AG09309 (cell line): ENCODE measurements at regions not wholly inside any gene's neighbourhood (a gene's known extent, or its start where the extent isn't known, plus 50 kb on each side); places are given as distances from the start of the nearest gene placed in this dataset.
"Not testable (repeated sequence)": the region's sequence is repeated elsewhere in the genome, so short reads cannot be mapped to it uniquely, and the experiment has no call there.

Experiments used
- DNase-seq: peaks from one replicate; pipeline ENCODE4 v3.0.0-alpha.2; 2010; ENCODE audit warnings: low read depth
- H3K4me3 ChIP-seq: 2 replicates; pipeline ENCODE4 v1.5.1; 2011; ENCODE audit warnings: mild to moderate bottlenecking, low read depth, low read length, moderate library complexity; ENCODE audit not compliant: control insufficient read depth
- TF ChIP-seq, protein P1 (sequence below): IDR thresholded peaks from 2 replicates; pipeline ENCODE4 v1.5.1; 2011; ENCODE audit warnings: mild to moderate bottlenecking, low read depth, low read length, inconsistent platforms; ENCODE audit not compliant: insufficient read depth, control insufficient read depth; ENCODE audit errors: missing control alignments

DNA sequence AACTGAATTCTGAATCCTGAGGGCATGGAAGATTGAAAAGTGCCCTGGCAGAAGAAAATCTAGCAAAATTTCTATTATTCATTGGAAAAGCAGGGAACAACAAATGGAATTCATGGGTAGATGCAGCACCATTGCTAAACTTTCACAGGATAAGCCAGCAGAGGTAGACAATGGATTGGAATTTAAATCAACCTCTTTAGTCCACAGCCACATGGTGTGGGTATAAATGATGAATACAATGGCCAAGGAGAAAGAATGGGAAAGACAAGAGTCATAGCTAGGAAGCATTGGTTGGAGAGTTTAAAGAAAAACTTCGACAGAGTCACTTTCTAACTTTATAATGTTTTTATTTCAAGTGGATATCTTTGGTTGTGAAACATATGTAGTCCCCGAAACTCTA, 332.8 kb upstream of the PUDP start:
- H3K4me3 ChIP-seq = no peak overlapping the region
- TF ChIP-seq, protein P1, sequence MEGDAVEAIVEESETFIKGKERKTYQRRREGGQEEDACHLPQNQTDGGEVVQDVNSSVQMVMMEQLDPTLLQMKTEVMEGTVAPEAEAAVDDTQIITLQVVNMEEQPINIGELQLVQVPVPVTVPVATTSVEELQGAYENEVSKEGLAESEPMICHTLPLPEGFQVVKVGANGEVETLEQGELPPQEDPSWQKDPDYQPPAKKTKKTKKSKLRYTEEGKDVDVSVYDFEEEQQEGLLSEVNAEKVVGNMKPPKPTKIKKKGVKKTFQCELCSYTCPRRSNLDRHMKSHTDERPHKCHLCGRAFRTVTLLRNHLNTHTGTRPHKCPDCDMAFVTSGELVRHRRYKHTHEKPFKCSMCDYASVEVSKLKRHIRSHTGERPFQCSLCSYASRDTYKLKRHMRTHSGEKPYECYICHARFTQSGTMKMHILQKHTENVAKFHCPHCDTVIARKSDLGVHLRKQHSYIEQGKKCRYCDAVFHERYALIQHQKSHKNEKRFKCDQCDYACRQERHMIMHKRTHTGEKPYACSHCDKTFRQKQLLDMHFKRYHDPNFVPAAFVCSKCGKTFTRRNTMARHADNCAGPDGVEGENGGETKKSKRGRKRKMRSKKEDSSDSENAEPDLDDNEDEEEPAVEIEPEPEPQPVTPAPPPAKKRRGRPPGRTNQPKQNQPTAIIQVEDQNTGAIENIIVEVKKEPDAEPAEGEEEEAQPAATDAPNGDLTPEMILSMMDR = no peak

GRCh38 chrX:7462110-7462509, 314.2 kb upstream of the PUDP start:
- TF ChIP-seq, protein P1 = no peak
- H3K4me3 ChIP-seq = no peak overlapping the region
- DNase-seq = no peak

More for the DNA sequence above, 332.8 kb upstream of the PUDP start:
- DNase-seq = no peak

- not testable (repeated sequence) for DNase-seq, H3K4me3 ChIP-seq
These were observed 313.1 kb upstream of the PUDP start for GRCh38 chrX:7461051-7461450.

DNA sequence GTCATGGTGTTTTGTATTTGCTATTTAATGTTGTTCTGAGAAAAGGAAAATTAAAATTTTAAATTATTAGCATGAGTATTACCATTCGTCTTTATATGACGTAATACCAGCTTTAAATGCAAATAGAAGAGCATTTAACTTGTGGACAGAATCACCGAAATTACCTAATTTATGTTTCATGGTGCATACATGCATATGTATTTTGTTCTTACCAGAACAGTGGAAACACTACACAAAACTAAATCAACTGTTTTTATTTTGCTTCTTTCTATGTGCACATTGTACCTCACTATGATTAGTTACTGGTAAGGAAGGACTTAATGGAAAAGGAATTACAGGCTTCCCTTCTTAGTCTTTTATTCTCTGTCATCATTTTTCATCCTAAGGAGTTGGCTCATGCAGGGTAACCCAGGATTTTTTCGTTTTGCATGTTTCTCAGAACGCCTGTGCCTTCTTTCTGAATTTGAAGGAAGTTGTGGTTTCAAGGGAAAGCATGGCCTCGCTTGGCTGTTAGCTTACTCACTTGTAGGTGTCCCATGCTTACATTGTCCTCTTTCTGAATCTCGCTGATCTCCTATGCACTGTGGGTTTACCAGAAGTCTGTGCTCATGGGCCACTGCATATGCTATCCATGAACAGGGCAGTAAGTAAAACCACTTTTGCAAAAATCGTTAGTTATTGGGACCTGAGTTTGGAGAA, 300.0 kb upstream of the PUDP start:
- TF ChIP-seq, protein P1 = no peak
- H3K4me3 ChIP-seq = no peak overlapping the region
- no peak for DNase-seq

- no peak for DNase-seq
- H3K4me3 ChIP-seq = no peak overlapping the region
- TF ChIP-seq, protein P1 = no peak
These were observed 298.9 kb upstream of the PUDP start for GRCh38 chrX:7446815-7447214.

GRCh38 chrX:7444967-7445366, 297.0 kb upstream of the PUDP start:
- TF ChIP-seq, protein P1 = no peak
- no peak overlapping the region for H3K4me3 ChIP-seq
- DNase-seq = no peak

- no peak for DNase-seq
- no peak overlapping the region for H3K4me3 ChIP-seq
- TF ChIP-seq, protein P1 = no peak
These were observed 293.6 kb upstream of the PUDP start for GRCh38 chrX:7441586-7441985.
